Epithelial cell of prostate (primary cell): ENCODE measurements at regions not wholly inside any gene's neighbourhood (a gene's known extent, or its start where the extent isn't known, plus 50 kb on each side); places are given as distances from the start of the nearest gene placed in this dataset.

Experiments used
- DNase-seq: peaks from one replicate; pipeline ENCODE4 v3.0.0-alpha.2; 2011; ENCODE audit warnings: low read depth, low spot score
- H3K27ac ChIP-seq: fragments of 450-650 bp; 2 replicates; pipeline ENCODE4 v1.5.1; 2017; ENCODE audit warnings: mild to moderate bottlenecking

GRCh38 chr11:62033191-62034035 is 66.0 kb upstream of the FTH1 start:
- H3K27ac ChIP-seq = peak overlapping the region; percentile 26

GRCh38 chr11:62030071-62030684 is 62.7 kb upstream of the FTH1 start:
- H3K27ac ChIP-seq = no peak overlapping the region

More at GRCh38 chr11:62033191-62034035, 66.0 kb upstream of the FTH1 start:
- no peak for DNase-seq

DNA sequence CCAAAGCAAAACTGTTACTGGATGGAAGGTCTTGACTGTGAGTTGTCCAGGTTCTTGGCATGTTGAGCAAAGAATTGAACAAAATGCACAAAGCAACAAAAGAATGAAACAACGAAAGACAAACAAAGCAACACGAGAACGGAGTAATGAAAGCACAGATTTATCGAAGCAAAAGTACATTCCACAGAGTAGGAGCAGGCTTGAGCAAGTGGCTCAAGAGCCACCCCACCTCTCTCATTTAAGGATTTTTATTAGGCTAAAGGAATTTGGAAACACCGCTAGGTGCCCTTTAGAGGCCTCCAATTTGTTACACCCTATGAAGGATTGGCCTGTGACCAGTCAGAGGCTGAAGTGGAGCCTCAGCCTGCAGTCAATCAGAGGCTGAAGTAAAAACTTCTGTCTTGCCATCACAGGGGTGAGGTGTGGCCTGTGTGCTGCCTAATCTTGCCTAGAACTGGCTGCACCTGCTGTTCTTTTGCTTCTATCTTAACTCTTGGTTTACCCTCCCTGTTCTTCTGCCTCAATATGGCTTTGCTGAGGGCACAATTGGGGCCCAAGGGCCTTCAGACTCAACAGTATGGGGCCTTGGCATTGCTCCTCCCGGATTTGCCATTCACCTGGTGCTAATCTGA is 59.4 kb upstream of the FTH1 start:
- H3K27ac ChIP-seq = no peak overlapping the region

More at GRCh38 chr11:62030071-62030684, 62.7 kb upstream of the FTH1 start:
- no peak for DNase-seq

DNA sequence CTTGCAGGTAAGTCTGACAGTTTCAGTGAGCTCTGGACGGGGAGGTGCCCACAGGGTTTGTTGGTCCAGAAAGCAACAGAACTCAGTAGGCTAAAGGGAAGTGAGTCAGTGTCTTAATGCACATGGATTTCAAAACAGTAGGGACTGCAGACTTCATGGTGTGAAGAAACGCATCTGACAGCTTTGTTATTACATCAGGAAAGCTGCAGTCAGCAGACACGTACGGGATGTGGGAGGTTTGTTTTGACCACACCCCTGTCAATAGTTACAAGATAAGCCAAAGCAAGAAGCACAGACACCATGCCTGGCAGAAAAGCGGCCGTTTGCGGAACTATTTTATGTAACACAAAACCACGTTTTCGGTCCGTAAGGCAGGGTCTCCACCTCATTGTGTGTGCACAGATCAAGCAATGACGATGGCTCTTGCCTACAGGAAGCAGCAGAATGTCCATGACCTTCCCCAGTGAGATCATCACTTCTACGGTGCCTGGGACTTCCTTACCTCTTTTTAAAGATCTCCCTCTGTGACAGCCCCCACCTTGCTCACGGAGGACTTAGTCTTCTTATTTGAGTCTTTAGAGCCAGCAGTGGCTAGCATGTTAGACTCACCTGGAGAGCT is 58.2 kb upstream of the FTH1 start:
- peak; percentile 96 for DNase-seq
- H3K27ac ChIP-seq = peak overlapping the region; percentile 61

More for the DNA sequence above, 59.4 kb upstream of the FTH1 start:
- DNase-seq = no peak

DNA sequence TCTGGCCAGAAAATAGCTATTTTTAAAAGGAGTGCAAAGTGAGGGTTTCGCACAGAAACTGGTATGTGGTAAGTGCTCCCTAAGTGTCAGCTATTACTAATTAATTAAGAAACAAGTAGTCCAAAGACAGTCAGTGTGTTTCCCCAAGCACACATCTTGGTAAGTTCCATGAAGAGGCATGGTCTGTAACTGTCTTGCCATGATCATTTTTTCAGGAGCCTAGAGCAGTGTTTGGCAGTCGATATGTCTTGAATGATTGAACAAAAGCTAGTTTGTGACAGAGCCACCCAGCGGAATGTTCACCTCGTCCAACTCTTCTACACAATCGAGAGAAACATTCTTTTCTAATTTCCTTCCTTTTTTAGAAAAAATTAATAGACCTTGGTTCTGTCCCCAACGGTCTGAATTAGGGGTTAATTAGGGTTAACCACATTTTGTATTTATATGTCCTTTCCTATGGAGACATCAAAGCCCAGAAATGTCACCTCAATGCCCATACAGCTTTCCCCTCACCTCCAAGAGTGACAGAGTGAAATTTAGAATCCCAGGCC is 57.6 kb upstream of the FTH1 start:
- no peak for DNase-seq
- peak overlapping the region; percentile 61 for H3K27ac ChIP-seq

GRCh38 chr11:62022211-62022610 is 54.8 kb upstream of the FTH1 start:
- DNase-seq = no peak
- H3K27ac ChIP-seq = no peak overlapping the region

- no peak for DNase-seq
- no peak overlapping the region for H3K27ac ChIP-seq
Measured at GRCh38 chr11:62020661-62021060, 53.2 kb upstream of the FTH1 start.

- H3K27ac ChIP-seq = no peak overlapping the region
- DNase-seq = no peak
Measured at GRCh38 chr11:62018981-62019664, 51.7 kb upstream of the FTH1 start.

DNA sequence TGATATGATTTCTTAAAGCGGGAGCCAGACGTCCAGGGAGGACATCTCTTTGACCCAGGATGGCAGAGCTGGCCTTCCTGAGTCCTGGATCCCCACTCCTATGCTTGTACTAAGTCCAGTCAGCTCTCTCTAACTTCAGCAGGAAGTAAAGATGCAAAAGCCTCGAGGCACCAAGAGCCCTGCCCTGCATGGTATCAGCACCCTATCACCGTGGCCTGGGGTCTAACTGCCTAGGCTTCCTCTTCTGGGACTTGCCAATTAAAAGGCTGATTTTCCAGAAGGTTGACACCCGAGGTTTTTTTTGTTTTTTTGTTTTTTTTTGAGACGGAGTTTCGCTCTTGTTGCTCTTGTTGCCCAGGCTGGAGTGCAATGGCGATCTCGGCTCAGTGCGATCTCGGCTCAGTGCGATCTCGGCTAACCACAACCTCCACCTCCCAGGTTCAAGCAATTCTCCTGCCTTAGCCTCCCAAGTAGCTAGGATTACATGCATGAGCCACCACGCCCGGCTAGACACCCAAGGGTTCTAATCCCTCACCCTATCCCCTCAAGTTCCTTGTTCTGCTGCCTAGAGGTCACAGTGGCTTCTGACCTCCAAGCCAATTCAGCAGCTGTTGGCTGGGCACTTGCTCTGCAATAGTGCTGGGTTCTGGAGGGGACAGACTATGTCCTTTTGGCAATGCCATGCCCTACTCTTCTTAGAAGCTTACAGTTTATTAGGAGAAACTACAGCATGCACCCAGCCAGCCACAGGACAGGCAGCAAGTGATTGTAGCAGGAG is 50.6 kb upstream of the FTH1 start:
- H3K27ac ChIP-seq = no peak overlapping the region
- DNase-seq = no peak
